Stimulated activated naive CD8-positive, alpha-beta T cell treated with anti-CD3 and anti-CD28 coated beads, Interleukin-15, Interleukin-2, amounts not matched to agents 100 ng/mL and 50 ng/mL, for 24 hours (primary cell): ENCODE measurements at regions not wholly inside any gene's neighbourhood (a gene's known extent, or its start where the extent isn't known, plus 50 kb on each side); places are given as distances from the start of the nearest gene placed in this dataset.

Source experiments
- H3K27ac Mint-ChIP-seq: one replicate; pipeline ENCODE4 v1.8.0; 2021; ENCODE audit warnings: mild to moderate bottlenecking, mixed read lengths
- H3K27me3 Mint-ChIP-seq: one replicate; pipeline ENCODE4 v1.8.0; 2021; ENCODE audit warnings: mixed read lengths
- H3K36me3 Mint-ChIP-seq: one replicate; pipeline ENCODE4 v1.8.0; 2021; ENCODE audit warnings: low read depth, mixed read lengths
- H3K4me1 Mint-ChIP-seq: one replicate; pipeline ENCODE4 v1.8.0; 2021; ENCODE audit warnings: low read depth, mixed read lengths
- H3K4me3 Mint-ChIP-seq: one replicate; pipeline ENCODE4 v1.8.0; 2021; ENCODE audit warnings: mild to moderate bottlenecking, mixed read lengths
- H3K9me3 Mint-ChIP-seq: one replicate; pipeline ENCODE4 v1.8.0; 2021; ENCODE audit warnings: mixed read lengths

GRCh38 chr15:25051399-25052154 lies 96.8 kb downstream of the SNRPN start:
- Mint-ChIP-seq H3K27ac (no peak overlapping the region), H3K9me3 (peaks cover 78% of the 10 kb centered on the region), H3K4me1 (no peaks in the 10 kb centered on the region), H3K27me3 (no peaks in the 10 kb centered on the region), H3K4me3 (no peak overlapping the region), H3K36me3 (peaks cover 93% of the 10 kb centered on the region)

- Mint-ChIP-seq H3K36me3 (peaks cover 93% of the 10 kb centered on the region), H3K27me3 (no peaks in the 10 kb centered on the region), H3K27ac (no peak overlapping the region), H3K4me3 (no peak overlapping the region), H3K4me1 (no peaks in the 10 kb centered on the region), H3K9me3 (peaks cover 75% of the 10 kb centered on the region)
These were observed 97.6 kb downstream of the SNRPN start for GRCh38 chr15:25052191-25052999.

GRCh38 chr15:25053000-25053815 lies 98.4 kb downstream of the SNRPN start:
- no peaks in the 10 kb centered on the region for H3K27me3 Mint-ChIP-seq

GRCh38 chr15:25054329-25054728 lies 99.5 kb downstream of the SNRPN start:
- Mint-ChIP-seq H3K27me3 (no peaks in the 10 kb centered on the region), H3K4me1 (no peaks in the 10 kb centered on the region), H3K9me3 (peaks cover 80% of the 10 kb centered on the region), H3K36me3 (peaks cover 96% of the 10 kb centered on the region), H3K27ac (no peak overlapping the region), H3K4me3 (no peak overlapping the region)

More at GRCh38 chr15:25053000-25053815, 98.4 kb downstream of the SNRPN start:
- no peaks in the 10 kb centered on the region for H3K4me1 Mint-ChIP-seq
- peaks cover 77% of the 10 kb centered on the region for H3K9me3 Mint-ChIP-seq
- H3K27ac Mint-ChIP-seq = no peak overlapping the region
- H3K4me3 Mint-ChIP-seq = no peak overlapping the region
- peaks cover 92% of the 10 kb centered on the region for H3K36me3 Mint-ChIP-seq

GRCh38 chr15:25054943-25055342 lies 100.2 kb downstream of the SNRPN start:
- Mint-ChIP-seq H3K4me1 (no peaks in the 10 kb centered on the region), H3K4me3 (no peak overlapping the region), H3K36me3 (peaks cover 96% of the 10 kb centered on the region), H3K27me3 (no peaks in the 10 kb centered on the region), H3K9me3 (peaks cover 80% of the 10 kb centered on the region), H3K27ac (no peak overlapping the region)

GRCh38 chr15:25055356-25056068 lies 100.7 kb downstream of the SNRPN start:
- no peak overlapping the region for H3K4me3 Mint-ChIP-seq
- H3K9me3 Mint-ChIP-seq = peaks cover 80% of the 10 kb centered on the region
- H3K27ac Mint-ChIP-seq = no peak overlapping the region
- no peaks in the 10 kb centered on the region for H3K27me3 Mint-ChIP-seq
- peaks cover 96% of the 10 kb centered on the region for H3K36me3 Mint-ChIP-seq
- no peaks in the 10 kb centered on the region for H3K4me1 Mint-ChIP-seq

- H3K27ac Mint-ChIP-seq = no peak overlapping the region
- peaks cover 96% of the 10 kb centered on the region for H3K36me3 Mint-ChIP-seq
- H3K9me3 Mint-ChIP-seq = peaks cover 78% of the 10 kb centered on the region
These were observed 102.0 kb downstream of the SNRPN start for GRCh38 chr15:25056484-25057425.

GRCh38 chr15:25057574-25057973 lies 102.8 kb downstream of the SNRPN start:
- no peak overlapping the region for H3K4me3 Mint-ChIP-seq
- H3K36me3 Mint-ChIP-seq = peaks cover 96% of the 10 kb centered on the region
- no peaks in the 10 kb centered on the region for H3K4me1 Mint-ChIP-seq
- no peaks in the 10 kb centered on the region for H3K27me3 Mint-ChIP-seq
- H3K27ac Mint-ChIP-seq = no peak overlapping the region
- H3K9me3 Mint-ChIP-seq = peaks cover 72% of the 10 kb centered on the region

More at GRCh38 chr15:25056484-25057425, 102.0 kb downstream of the SNRPN start:
- H3K4me3 Mint-ChIP-seq = no peak overlapping the region
- no peaks in the 10 kb centered on the region for H3K27me3 Mint-ChIP-seq
- H3K4me1 Mint-ChIP-seq = no peaks in the 10 kb centered on the region

- no peak overlapping the region for H3K27ac Mint-ChIP-seq
- no peak overlapping the region for H3K4me3 Mint-ChIP-seq
- no peaks in the 10 kb centered on the region for H3K4me1 Mint-ChIP-seq
These were observed 103.4 kb downstream of the SNRPN start for GRCh38 chr15:25058080-25058785.

GRCh38 chr15:25059698-25060471 lies 105.1 kb downstream of the SNRPN start:
- no peak overlapping the region for H3K4me3 Mint-ChIP-seq
- no peaks in the 10 kb centered on the region for H3K4me1 Mint-ChIP-seq
- H3K36me3 Mint-ChIP-seq = peaks cover 96% of the 10 kb centered on the region
- H3K9me3 Mint-ChIP-seq = peaks cover 70% of the 10 kb centered on the region
- H3K27ac Mint-ChIP-seq = no peak overlapping the region
- H3K27me3 Mint-ChIP-seq = no peaks in the 10 kb centered on the region

More at GRCh38 chr15:25058080-25058785, 103.4 kb downstream of the SNRPN start:
- Mint-ChIP-seq H3K9me3 (peaks cover 69% of the 10 kb centered on the region), H3K27me3 (no peaks in the 10 kb centered on the region), H3K36me3 (peaks cover 96% of the 10 kb centered on the region)

- Mint-ChIP-seq H3K27ac (no peak overlapping the region), H3K27me3 (no peaks in the 10 kb centered on the region)
These were observed 105.7 kb downstream of the SNRPN start for GRCh38 chr15:25060472-25060803.

GRCh38 chr15:25060996-25061620 lies 106.3 kb downstream of the SNRPN start:
- Mint-ChIP-seq H3K27me3 (no peaks in the 10 kb centered on the region), H3K4me3 (no peak overlapping the region), H3K27ac (no peak overlapping the region), H3K9me3 (peaks cover 68% of the 10 kb centered on the region), H3K4me1 (no peaks in the 10 kb centered on the region), H3K36me3 (peaks cover 96% of the 10 kb centered on the region)

More at GRCh38 chr15:25060472-25060803, 105.7 kb downstream of the SNRPN start:
- peaks cover 70% of the 10 kb centered on the region for H3K9me3 Mint-ChIP-seq
- peaks cover 96% of the 10 kb centered on the region for H3K36me3 Mint-ChIP-seq
- no peaks in the 10 kb centered on the region for H3K4me1 Mint-ChIP-seq
- no peak overlapping the region for H3K4me3 Mint-ChIP-seq
